Muscle of leg (tissue), 3 donors: ENCODE measurements at regions not wholly inside any gene's neighbourhood (a gene's known extent, or its start where the extent isn't known, plus 50 kb on each side); places are given as distances from the start of the nearest gene placed in this dataset.

Experiments
- DNase-seq: peaks from one replicate; pipeline ENCODE4 v3.0.0; 2013
- H3K27ac ChIP-seq: one replicate; pipeline ENCODE4 v1.5.1; 2013; ENCODE audit warnings: mild to moderate bottlenecking, low read length, control low read depth
- H3K27me3 ChIP-seq: one replicate; pipeline ENCODE4 v1.6.1; 2013; ENCODE audit warnings: low read length; ENCODE audit not compliant: control insufficient read depth, insufficient read depth
- H3K36me3 ChIP-seq: one replicate; pipeline ENCODE4 v1.6.1; 2013; ENCODE audit warnings: low read length; ENCODE audit not compliant: control insufficient read depth, insufficient read depth
- H3K4me1 ChIP-seq: one replicate; pipeline ENCODE4 v1.6.1; 2013; ENCODE audit warnings: low read length; ENCODE audit not compliant: control insufficient read depth, insufficient read depth
- H3K4me3 ChIP-seq: one replicate; pipeline ENCODE4 v1.5.1; 2013; ENCODE audit warnings: low read length, control low read depth
- H3K9me3 ChIP-seq: replicated peaks from 2 replicates; pipeline ENCODE4 v1.6.1; 2013; ENCODE audit warnings: low read depth, low read length; ENCODE audit not compliant: control insufficient read depth
- WGBS: methylation state at CpG from one replicate; pipeline ENCODE4 v1.1.5; 2013; ENCODE audit warnings: missing lambda C conversion rate; ENCODE audit not compliant: insufficient coverage; 5-methylcytosine and 5-hydroxymethylcytosine counted together

DNA sequence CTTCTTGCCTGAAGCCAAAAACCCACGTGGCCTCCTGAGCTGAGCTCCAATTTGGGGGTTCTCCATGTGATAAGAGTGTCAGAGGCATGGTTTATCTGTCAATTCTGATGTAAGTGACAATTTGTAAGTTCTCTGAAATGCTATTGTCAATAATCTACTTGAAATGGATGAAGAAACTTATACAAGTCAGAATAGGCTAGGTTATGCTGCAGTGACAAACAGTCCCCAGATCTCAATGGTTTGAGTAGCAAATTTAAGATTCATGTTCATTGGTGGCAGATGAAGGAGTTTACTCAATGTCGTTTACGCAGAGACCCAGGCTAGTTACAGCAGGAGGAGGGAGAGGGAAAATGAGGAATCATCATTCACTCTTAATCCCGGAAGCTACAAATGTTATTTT is 352.4 kb downstream of the KIF16B start:
- Histone ChIP-seq H3K36me3 (no peaks in the 10 kb centered on the region), H3K4me1 (no peaks in the 10 kb centered on the region), H3K27me3 (no peaks in the 10 kb centered on the region), H3K4me3 (no peak overlapping the region), H3K27ac (no peak overlapping the region), H3K9me3 (no peaks in the 10 kb centered on the region)
- WGBS = no CpG with 5 or more reads among the region's 4 CpGs
- no peak for DNase-seq

DNA sequence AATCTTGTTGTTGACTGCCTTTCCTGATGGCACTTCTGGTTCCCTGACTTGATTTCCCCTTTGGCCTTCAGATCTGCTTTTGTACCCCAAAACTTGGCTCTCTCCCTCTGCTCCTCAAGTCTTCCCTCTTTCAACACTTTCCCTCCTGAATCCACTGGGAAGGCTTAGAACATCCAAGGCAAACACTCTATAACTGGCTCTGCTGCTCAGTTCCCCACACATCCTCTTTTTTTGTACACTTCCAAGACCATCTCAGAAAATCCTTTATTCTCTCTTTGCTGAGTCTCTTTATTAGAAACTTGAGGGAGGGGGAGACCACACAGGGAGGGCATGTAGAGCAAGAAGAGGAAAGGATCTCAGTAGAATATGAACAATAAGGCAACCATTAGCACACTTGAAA is 354.1 kb downstream of the KIF16B start:
- no peak for DNase-seq
- Histone ChIP-seq H3K27ac (no peak overlapping the region), H3K4me1 (peaks cover 3% of the 10 kb centered on the region), H3K4me3 (no peak overlapping the region), H3K27me3 (no peaks in the 10 kb centered on the region), H3K36me3 (no peaks in the 10 kb centered on the region), H3K9me3 (no peaks in the 10 kb centered on the region)

DNA sequence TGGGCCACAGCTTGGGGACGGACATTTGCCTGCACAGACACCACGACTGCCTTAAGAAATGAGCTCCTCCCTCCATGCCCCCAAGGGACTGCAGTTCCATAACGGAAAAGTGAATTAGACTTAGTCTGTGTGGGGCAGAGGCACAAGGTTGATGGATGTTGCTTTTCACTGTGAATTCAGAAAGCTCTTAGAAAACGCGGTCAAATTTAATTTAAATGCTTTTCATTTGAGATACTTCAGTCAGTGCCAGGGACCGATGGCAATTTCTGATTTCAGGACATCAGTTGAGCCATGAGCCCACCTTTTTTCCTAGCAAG is 356.4 kb downstream of the KIF16B start:
- Histone ChIP-seq H3K36me3 (no peaks in the 10 kb centered on the region), H3K4me1 (peaks cover 5% of the 10 kb centered on the region), H3K4me3 (no peak overlapping the region), H3K27ac (no peak overlapping the region), H3K9me3 (no peaks in the 10 kb centered on the region), H3K27me3 (no peaks in the 10 kb centered on the region)
- 87% methylated on average over 3 of the region's 6 CpGs for WGBS
- DNase-seq = no peak

DNA sequence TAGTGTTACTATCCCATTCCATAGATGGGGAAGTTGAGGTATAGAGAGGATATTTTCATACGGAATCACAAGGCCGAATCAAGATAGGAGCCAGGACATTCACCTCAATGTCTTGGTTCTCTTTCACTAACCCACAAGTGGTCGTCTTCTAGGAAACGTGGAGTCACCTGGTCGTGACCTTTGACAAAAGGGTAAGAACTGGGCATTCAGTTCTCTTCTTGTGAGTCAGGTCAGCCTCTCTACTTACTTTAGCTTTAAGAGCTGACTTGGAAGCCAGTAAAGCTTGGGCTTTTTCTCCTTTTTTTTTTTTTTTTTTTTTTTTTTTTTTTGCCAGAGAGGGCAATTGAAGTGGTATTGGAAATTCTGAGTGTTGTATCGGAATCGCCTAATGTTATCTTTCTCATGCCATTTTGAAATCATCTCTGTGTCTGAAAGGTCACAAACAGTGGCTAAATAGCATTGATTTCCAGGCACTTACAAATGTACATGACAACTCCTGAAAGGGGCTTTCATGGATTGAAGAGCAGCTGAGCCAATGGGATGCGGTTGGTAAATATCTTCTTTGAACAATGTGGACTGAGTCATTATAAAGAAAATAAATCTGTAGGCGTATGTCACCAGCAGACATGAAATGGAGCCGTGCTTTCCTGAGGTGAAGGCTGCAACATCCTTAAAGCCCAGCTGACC is 356.9 kb downstream of the KIF16B start:
- Histone ChIP-seq H3K4me1 (peaks cover 5% of the 10 kb centered on the region), H3K4me3 (no peak overlapping the region), H3K27me3 (no peaks in the 10 kb centered on the region), H3K9me3 (no peaks in the 10 kb centered on the region), H3K27ac (no peak overlapping the region), H3K36me3 (no peaks in the 10 kb centered on the region)
- WGBS = 97% methylated on average over 6 of the region's 10 CpGs
- no peak for DNase-seq

DNA sequence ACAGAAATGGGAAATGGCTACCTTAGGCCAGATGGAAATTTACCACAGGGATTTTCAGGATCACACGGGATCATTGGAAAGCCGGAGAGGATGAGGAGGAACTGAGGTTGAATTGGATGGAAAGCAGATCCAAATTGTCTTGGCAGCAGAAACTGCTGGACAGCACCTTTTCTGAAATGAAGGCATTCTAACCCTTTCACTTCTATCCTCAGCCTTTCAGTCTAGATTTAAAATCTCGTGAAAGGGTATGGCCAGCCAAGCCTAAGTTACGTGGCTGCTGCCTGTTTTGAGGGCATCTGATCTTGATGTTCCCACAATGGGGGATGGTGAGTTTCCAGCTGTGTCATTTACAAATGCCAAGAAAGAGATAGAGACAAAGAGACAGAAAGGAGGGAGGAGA is 358.2 kb downstream of the KIF16B start:
- Histone ChIP-seq H3K27ac (no peak overlapping the region), H3K9me3 (no peaks in the 10 kb centered on the region), H3K4me1 (peaks cover 9% of the 10 kb centered on the region), H3K4me3 (no peak overlapping the region), H3K27me3 (no peaks in the 10 kb centered on the region), H3K36me3 (no peaks in the 10 kb centered on the region)
- DNase-seq = peak; percentile 63
- 20% methylated on average over 1 of the region's 4 CpGs for WGBS

DNA sequence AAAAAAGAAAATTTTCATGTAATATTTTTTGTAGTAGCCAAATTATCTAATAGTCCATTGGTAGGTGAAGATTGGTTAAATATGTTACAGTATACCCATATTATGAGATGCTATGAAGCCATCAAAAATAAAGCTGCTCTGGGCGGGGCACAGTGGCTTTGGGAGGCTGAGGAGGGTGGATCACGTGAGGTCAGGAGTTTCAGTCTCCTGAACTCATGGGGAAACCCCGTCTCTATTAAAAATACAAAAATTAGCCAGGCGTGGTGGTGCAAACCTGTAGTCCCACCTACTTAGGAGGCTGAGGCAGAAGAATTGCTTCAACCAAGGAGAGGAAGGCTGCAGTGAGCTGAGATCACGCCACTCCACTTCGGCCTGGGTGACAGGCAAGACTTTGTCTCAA is 360.5 kb downstream of the KIF16B start:
- H3K9me3 ChIP-seq = no peaks in the 10 kb centered on the region
- no peaks in the 10 kb centered on the region for H3K27me3 ChIP-seq
- peaks cover 11% of the 10 kb centered on the region for H3K4me1 ChIP-seq
- H3K27ac ChIP-seq = no peak overlapping the region
- DNase-seq = no peak
- 100% methylated on average over 1 of the region's 6 CpGs for WGBS
- no peaks in the 10 kb centered on the region for H3K36me3 ChIP-seq
- no peak overlapping the region for H3K4me3 ChIP-seq

DNA sequence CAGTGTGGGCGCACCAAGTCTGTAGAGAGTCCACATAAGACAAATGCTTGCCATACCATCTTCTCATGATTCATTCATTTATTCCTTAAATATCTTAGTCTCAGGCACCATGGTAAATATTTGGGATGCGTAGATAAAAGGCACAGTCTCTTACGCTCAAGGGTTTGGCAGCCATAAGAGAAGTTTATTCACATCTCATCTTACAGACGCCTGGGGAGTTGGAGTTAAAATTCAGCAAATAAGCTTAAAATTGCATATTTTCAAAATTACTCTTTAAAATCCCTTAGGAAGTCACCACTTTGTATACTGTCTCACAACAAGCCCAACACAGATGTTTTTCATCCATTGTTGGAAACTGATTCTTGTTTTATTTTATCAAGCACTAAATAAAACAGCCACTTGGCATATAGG is 363.3 kb downstream of the KIF16B start:
- Histone ChIP-seq H3K4me1 (peaks cover 9% of the 10 kb centered on the region), H3K27ac (no peak overlapping the region), H3K27me3 (no peaks in the 10 kb centered on the region), H3K4me3 (no peak overlapping the region), H3K36me3 (no peaks in the 10 kb centered on the region), H3K9me3 (no peaks in the 10 kb centered on the region)
- WGBS = no CpG with 5 or more reads among the region's 4 CpGs
- peak; percentile 93 for DNase-seq

DNA sequence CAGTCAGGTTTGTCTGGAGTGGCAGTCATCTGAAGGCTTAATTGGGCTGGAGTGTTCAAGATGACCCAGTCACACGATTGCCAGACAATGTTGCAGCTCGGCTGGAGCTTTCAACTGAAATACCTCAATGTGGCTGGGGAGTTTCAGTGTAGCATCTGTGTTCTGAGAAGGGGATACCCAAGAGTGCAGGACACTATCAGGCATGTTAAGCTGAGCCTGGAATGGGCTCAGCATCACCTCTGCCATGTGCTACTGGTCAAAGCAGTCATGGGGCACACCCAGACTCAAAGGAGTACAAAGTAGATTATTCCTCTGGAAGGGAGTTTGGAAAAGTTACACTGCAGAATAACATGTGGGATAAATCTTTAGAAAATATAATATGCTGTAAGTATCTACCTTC is 363.9 kb downstream of the KIF16B start:
- DNase-seq = peak; percentile 77
- WGBS = 36% methylated on average over 2 of the region's 2 CpGs
- no peaks in the 10 kb centered on the region for H3K27me3 ChIP-seq
- no peaks in the 10 kb centered on the region for H3K9me3 ChIP-seq
- no peaks in the 10 kb centered on the region for H3K36me3 ChIP-seq
- no peak overlapping the region for H3K4me3 ChIP-seq
- H3K27ac ChIP-seq = no peak overlapping the region
- H3K4me1 ChIP-seq = peaks cover 8% of the 10 kb centered on the region

DNA sequence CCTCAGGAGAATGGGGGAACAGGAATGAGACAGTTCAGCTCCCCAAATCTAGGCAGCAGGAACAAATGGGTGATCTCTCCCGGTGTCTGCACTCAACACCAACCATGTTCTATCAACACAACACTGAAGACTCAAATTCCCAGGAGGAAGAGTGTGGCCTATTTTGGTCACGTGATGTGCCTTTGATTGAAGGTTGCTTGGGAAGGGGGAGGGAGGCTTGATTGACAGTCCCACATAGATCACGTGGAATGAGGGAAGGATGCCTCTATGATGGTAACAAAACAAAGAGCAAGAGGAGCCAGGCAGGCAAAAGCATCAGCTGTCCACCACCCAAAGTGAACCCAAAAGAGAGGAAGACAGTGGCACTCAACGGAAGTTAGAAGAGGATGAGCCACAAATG is 364.8 kb downstream of the KIF16B start:
- Histone ChIP-seq H3K27ac (no peak overlapping the region), H3K9me3 (no peaks in the 10 kb centered on the region), H3K36me3 (no peaks in the 10 kb centered on the region), H3K4me1 (peaks cover 7% of the 10 kb centered on the region), H3K4me3 (no peak overlapping the region), H3K27me3 (no peaks in the 10 kb centered on the region)
- no peak for DNase-seq
- 100% methylated on average over 2 of the region's 4 CpGs for WGBS

DNA sequence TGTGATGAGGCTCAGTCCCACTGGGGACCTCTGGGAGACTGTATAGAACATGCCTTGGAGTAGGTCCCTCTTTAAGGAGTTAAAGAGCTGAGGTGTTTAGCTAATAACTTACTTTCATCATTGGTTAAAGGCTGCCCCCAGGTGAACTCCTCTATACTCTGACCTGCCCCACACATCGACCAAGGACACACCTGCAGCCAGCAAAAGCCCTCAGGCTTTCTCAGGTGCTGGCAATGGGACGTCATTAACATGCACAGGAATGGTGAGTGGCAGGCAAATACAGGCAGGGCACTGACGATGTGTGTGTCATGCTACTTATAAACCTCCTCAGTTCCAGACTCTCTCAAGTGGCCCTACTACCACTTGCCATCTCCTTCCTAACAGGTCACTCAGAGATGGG is 366.4 kb downstream of the KIF16B start:
- H3K27me3 ChIP-seq = no peaks in the 10 kb centered on the region
- H3K36me3 ChIP-seq = no peaks in the 10 kb centered on the region
- no peak overlapping the region for H3K4me3 ChIP-seq
- H3K9me3 ChIP-seq = no peaks in the 10 kb centered on the region
- DNase-seq = no peak
- WGBS = 70% methylated on average over 2 of the region's 3 CpGs
- no peak overlapping the region for H3K27ac ChIP-seq
- H3K4me1 ChIP-seq = peaks cover 7% of the 10 kb centered on the region

DNA sequence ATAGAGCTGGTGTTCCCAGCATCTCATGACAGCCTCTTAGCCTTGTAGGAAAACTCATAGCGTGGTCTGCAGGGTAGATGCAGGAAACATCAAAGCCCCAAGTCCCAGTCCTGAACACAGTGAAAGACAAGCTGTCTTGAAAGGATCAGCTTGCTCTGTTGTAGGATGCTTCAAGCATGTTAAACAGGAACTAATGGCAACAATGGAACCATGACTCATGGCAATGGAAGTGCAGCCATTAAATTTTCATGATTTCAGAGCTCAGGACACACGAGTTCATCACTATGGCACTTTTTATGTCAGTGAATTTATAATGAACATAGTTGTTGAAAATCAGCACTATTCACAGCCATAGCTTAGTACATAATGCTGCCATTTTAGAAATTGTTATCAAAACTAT is 367.7 kb downstream of the KIF16B start:
- WGBS = 100% methylated on average over 1 of the region's 2 CpGs
- peaks cover 6% of the 10 kb centered on the region for H3K4me1 ChIP-seq
- no peaks in the 10 kb centered on the region for H3K27me3 ChIP-seq
- no peak for DNase-seq
- no peak overlapping the region for H3K4me3 ChIP-seq
- H3K27ac ChIP-seq = no peak overlapping the region
- no peaks in the 10 kb centered on the region for H3K36me3 ChIP-seq
- no peaks in the 10 kb centered on the region for H3K9me3 ChIP-seq
